Neutrophil (primary cell): ENCODE measurements at regions not wholly inside any gene's neighbourhood (a gene's known extent, or its start where the extent isn't known, plus 50 kb on each side); places are given as distances from the start of the nearest gene placed in this dataset.

Experiments
- H3K27ac ChIP-seq: fragments of 200-600 bp; sonication (generic); 2 replicates; pipeline ENCODE4 v1.5.1; 2016; ENCODE audit warnings: mild to moderate bottlenecking, moderate library complexity
- H3K27me3 ChIP-seq: fragments of 200-600 bp; sonication (generic); 2 replicates; pipeline ENCODE4 v1.6.0; 2016; ENCODE audit warnings: mild to moderate bottlenecking
- H3K36me3 ChIP-seq: fragments of 200-600 bp; sonication (generic); 2 replicates; pipeline ENCODE4 v1.5.1; 2017
- H3K4me1 ChIP-seq, 2 experiments: fragments of 200-600 bp in 1 of 2; sonication (generic) in 1 of 2; 1 replicate in 1 of 2; 2 replicates in 1 of 2; pipeline versions ENCODE4 v1.5.1 to v1.6.1; 2013 to 2016; ENCODE audit warnings: low read depth in 1 of 2, low read length in 1 of 2, mild to moderate bottlenecking in 1 of 2, moderate library complexity in 1 of 2; ENCODE audit not compliant: control insufficient read depth in 1 of 2, insufficient read depth in 1 of 2
- H3K4me3 ChIP-seq, 2 experiments: fragments of 200-600 bp in 1 of 2; sonication (generic) in 1 of 2; 1 replicate in 1 of 2; 2 replicates in 1 of 2; pipeline ENCODE4 v1.5.1; 2013 to 2016; ENCODE audit warnings: low read depth in 1 of 2, low read length in 1 of 2, mild to moderate bottlenecking in 1 of 2, moderate library complexity in 1 of 2
- H3K9me3 ChIP-seq: fragments of 200-600 bp; sonication (generic); 2 replicates; pipeline ENCODE4 v1.5.1; 2016
- CTCF ChIP-seq: fragments of 200-600 bp; sonication (generic); IDR thresholded peaks from 2 replicates; pipeline ENCODE4 v1.5.1; 2016; ENCODE audit warnings: antibody characterized with exemption

- Histone ChIP-seq H3K4me1 (no peaks in the 10 kb centered on the region), H3K27me3 (no peaks in the 10 kb centered on the region), H3K9me3 (no peaks in the 10 kb centered on the region), H3K4me3 (no peak overlapping the region), H3K36me3 (no peaks in the 10 kb centered on the region), H3K27ac (no peak overlapping the region)
- TF ChIP-seq CTCF = no peak
These were observed 171.2 kb upstream of the ACTBL2 start for GRCh38 chr5:57653636-57654290.

GRCh38 chr5:57651127-57651526 is 168.5 kb upstream of the ACTBL2 start:
- H3K27me3 ChIP-seq = no peaks in the 10 kb centered on the region
- no peak overlapping the region for H3K4me3 ChIP-seq
- H3K9me3 ChIP-seq = no peaks in the 10 kb centered on the region
- H3K27ac ChIP-seq = no peak overlapping the region
- H3K4me1 ChIP-seq = no peaks in the 10 kb centered on the region
- H3K36me3 ChIP-seq = no peaks in the 10 kb centered on the region
- no peak for TF ChIP-seq CTCF

GRCh38 chr5:57650360-57651069 is 167.9 kb upstream of the ACTBL2 start:
- Histone ChIP-seq H3K36me3 (no peaks in the 10 kb centered on the region), H3K4me1 (no peaks in the 10 kb centered on the region), H3K27ac (no peak overlapping the region), H3K4me3 (no peak overlapping the region), H3K27me3 (no peaks in the 10 kb centered on the region), H3K9me3 (no peaks in the 10 kb centered on the region)
- no peak for TF ChIP-seq CTCF

- Histone ChIP-seq H3K27me3 (no peaks in the 10 kb centered on the region), H3K9me3 (no peaks in the 10 kb centered on the region), H3K4me3 (no peak overlapping the region), H3K4me1 (no peaks in the 10 kb centered on the region), H3K36me3 (no peaks in the 10 kb centered on the region), H3K27ac (no peak overlapping the region)
- TF ChIP-seq CTCF = no peak
These were observed 160.1 kb upstream of the ACTBL2 start for GRCh38 chr5:57642698-57643097.

GRCh38 chr5:57642066-57642465 is 159.5 kb upstream of the ACTBL2 start:
- no peaks in the 10 kb centered on the region for H3K27me3 ChIP-seq
- H3K4me3 ChIP-seq = no peak overlapping the region
- no peaks in the 10 kb centered on the region for H3K4me1 ChIP-seq
- no peaks in the 10 kb centered on the region for H3K36me3 ChIP-seq
- no peak for TF ChIP-seq CTCF
- no peaks in the 10 kb centered on the region for H3K9me3 ChIP-seq
- H3K27ac ChIP-seq = no peak overlapping the region
